Fibroblast of lung (primary cell): ENCODE measurements at regions not wholly inside any gene's neighbourhood (a gene's known extent, or its start where the extent isn't known, plus 50 kb on each side); places are given as distances from the start of the nearest gene placed in this dataset.

Experiments
- DNase-seq, 2 donors: peaks; one replicate each; pipeline versions ENCODE4 v3.0.0 to v3.0.0-alpha.2; 2010; ENCODE audit warnings: low read depth in 2 of 2
- H2AFZ ChIP-seq: 2 replicates; pipeline ENCODE4 v1.5.1; 2012; ENCODE audit warnings: low read length, control low read depth, inconsistent platforms
- H3K27ac ChIP-seq: 2 replicates; pipeline ENCODE4 v1.5.1; 2011; ENCODE audit warnings: low read length, control low read depth; ENCODE audit not compliant: insufficient read depth
- H3K27me3 ChIP-seq: 2 replicates; pipeline ENCODE4 v1.5.1; 2011; ENCODE audit warnings: mild to moderate bottlenecking, low read length; ENCODE audit not compliant: control insufficient read depth, insufficient read depth
- H3K36me3 ChIP-seq: 2 replicates; pipeline ENCODE4 v1.5.1; 2011; ENCODE audit warnings: low read length; ENCODE audit not compliant: control insufficient read depth, insufficient read depth
- H3K4me1 ChIP-seq: 2 replicates; pipeline ENCODE4 v1.5.1; 2011; ENCODE audit warnings: low read length; ENCODE audit not compliant: control insufficient read depth, insufficient read depth; ENCODE audit errors: extremely low read depth
- H3K4me2 ChIP-seq: 2 replicates; pipeline ENCODE4 v1.5.1; 2011; ENCODE audit warnings: low read length, control low read depth; ENCODE audit not compliant: insufficient read depth; ENCODE audit errors: extremely low read depth
- H3K4me3 ChIP-seq, 4 experiments: fragments of 200-600 bp in 1 of 4; sonication (generic) in 1 of 4; replicated peaks in 1 of 4; 2 replicates each; pipeline ENCODE4 v1.5.1; 2011 to 2016; ENCODE audit warnings: low read length in 4 of 4, low read depth in 3 of 4, mild to moderate bottlenecking in 3 of 4, control low read depth in 2 of 4, inconsistent platforms in 1 of 4, mixed read lengths in 1 of 4; ENCODE audit not compliant: insufficient read depth in 1 of 4; ENCODE audit errors: control extremely low read depth in 1 of 4
- H3K79me2 ChIP-seq: 2 replicates; pipeline ENCODE4 v1.5.1; 2012; ENCODE audit warnings: mild to moderate bottlenecking, low read length, inconsistent platforms; ENCODE audit not compliant: control insufficient read depth, insufficient read depth
- H3K9ac ChIP-seq: 2 replicates; pipeline ENCODE4 v1.5.1; 2011; ENCODE audit warnings: mild to moderate bottlenecking, low read length, control low read depth; ENCODE audit not compliant: insufficient read depth
- H3K9me3 ChIP-seq: 2 replicates; pipeline ENCODE4 v1.5.1; 2012; ENCODE audit warnings: low read depth, low read length; ENCODE audit not compliant: control insufficient read depth, insufficient read depth
- H4K20me1 ChIP-seq: 2 replicates; pipeline ENCODE4 v1.5.1; 2011; ENCODE audit warnings: low read length; ENCODE audit not compliant: control insufficient read depth, insufficient read depth; ENCODE audit errors: extremely low read depth
- EZH2 ChIP-seq: IDR thresholded peaks from 2 replicates; pipeline ENCODE4 v1.5.1; 2012; ENCODE audit warnings: low read length, control low read depth, mild to moderate bottlenecking; ENCODE audit errors: missing control alignments
- TF ChIP-seq, protein P1 (sequence below), 2 donors: IDR thresholded peaks in 1 of 2; conservative IDR thresholded peaks in 1 of 2; 1 replicate in 1 of 2; 2 replicates in 1 of 2; pipeline ENCODE4 v1.5.1; 2011 to 2012; ENCODE audit warnings: low read length in 2 of 2, control low read depth in 1 of 2, inconsistent platforms in 1 of 2, low read depth in 1 of 2, mild to moderate bottlenecking in 1 of 2

DNA sequence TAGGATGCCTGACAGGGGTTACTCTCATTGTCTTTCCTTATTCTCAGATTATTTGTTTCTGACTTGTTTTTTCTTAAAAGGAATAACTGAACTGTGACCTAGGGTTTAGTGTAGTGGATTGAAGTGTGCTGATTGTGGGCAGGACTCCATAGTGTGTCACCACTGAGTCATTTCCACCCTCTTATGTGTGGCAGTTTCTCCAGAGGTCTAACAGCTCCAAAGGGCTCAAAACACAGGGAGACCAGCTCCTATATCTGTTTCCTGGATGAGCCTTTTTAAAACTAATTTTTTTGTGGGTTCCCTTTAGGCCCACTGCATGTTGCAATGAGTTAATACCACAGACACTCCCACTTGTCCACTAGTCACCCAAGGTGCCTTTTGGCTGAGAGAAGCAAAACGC, 951.1 kb upstream of the ADGRB3 start:
- no peak overlapping the region for H2AFZ ChIP-seq
- H3K9ac ChIP-seq: no peak overlapping the region
- no peaks in the 10 kb centered on the region for H4K20me1 ChIP-seq
- no peaks in the 10 kb centered on the region for H3K9me3 ChIP-seq
- TF ChIP-seq, protein P1, sequence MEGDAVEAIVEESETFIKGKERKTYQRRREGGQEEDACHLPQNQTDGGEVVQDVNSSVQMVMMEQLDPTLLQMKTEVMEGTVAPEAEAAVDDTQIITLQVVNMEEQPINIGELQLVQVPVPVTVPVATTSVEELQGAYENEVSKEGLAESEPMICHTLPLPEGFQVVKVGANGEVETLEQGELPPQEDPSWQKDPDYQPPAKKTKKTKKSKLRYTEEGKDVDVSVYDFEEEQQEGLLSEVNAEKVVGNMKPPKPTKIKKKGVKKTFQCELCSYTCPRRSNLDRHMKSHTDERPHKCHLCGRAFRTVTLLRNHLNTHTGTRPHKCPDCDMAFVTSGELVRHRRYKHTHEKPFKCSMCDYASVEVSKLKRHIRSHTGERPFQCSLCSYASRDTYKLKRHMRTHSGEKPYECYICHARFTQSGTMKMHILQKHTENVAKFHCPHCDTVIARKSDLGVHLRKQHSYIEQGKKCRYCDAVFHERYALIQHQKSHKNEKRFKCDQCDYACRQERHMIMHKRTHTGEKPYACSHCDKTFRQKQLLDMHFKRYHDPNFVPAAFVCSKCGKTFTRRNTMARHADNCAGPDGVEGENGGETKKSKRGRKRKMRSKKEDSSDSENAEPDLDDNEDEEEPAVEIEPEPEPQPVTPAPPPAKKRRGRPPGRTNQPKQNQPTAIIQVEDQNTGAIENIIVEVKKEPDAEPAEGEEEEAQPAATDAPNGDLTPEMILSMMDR (conservative IDR thresholded peaks at IDR 0.05 in 1 of 2, IDR thresholded peaks at IDR 0.05 in 1 of 2; ENCODE audit: low read depth in 1 of 2, low read length in 2 of 2): no peak
- no peak for TF ChIP-seq EZH2
- H3K27me3 ChIP-seq: no peaks in the 10 kb centered on the region
- no peak overlapping the region for H3K4me3 ChIP-seq
- H3K4me2 ChIP-seq: no peak overlapping the region
- no peaks in the 10 kb centered on the region for H3K36me3 ChIP-seq
- no peaks in the 10 kb centered on the region for H3K4me1 ChIP-seq
- H3K27ac ChIP-seq: no peak overlapping the region
- no peaks in the 10 kb centered on the region for H3K79me2 ChIP-seq
- DNase-seq: peak; percentile 73 to 78

DNA sequence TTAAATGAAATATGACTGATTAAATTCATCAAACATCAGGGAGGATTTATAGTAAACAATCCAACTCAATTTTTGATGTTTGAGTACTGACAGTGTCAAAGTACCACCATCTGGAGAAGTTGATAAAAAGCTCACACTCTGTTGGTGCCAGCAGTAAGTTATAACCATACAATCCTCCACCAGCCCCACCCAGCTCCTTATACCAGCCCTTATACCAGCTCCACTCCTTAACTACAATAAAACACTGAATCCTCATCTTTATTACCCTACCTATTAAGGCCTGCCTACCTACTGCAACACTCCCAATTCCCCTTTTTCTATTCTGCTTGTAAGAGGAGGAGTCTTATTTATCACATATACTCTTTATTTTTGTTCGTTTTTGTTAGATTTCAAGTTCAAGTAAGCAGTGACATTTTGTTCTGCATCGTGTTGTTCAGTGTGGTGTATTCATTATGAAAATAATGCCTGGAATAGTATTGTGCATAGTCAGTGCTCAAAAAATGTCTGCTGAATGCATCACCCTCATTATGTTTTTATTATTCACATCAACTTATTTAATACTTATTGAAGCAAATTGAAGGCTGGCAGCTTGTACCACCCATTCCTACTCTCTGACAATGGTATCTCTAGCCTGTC, 954.7 kb upstream of the ADGRB3 start:
- Histone ChIP-seq H3K4me2 (no peak overlapping the region), H3K9ac (no peak overlapping the region), H3K36me3 (no peaks in the 10 kb centered on the region), H2AFZ (no peak overlapping the region), H3K9me3 (no peaks in the 10 kb centered on the region), H3K4me3 (no peak overlapping the region), H4K20me1 (no peaks in the 10 kb centered on the region), H3K79me2 (no peaks in the 10 kb centered on the region), H3K4me1 (no peaks in the 10 kb centered on the region), H3K27me3 (no peaks in the 10 kb centered on the region), H3K27ac (no peak overlapping the region)
- TF ChIP-seq, protein P1 (conservative IDR thresholded peaks at IDR 0.05 in 1 of 2, IDR thresholded peaks at IDR 0.05 in 1 of 2; ENCODE audit: low read depth in 1 of 2, low read length in 2 of 2): no peak
- TF ChIP-seq EZH2: no peak
- peak; percentile 30 to 64 for DNase-seq

DNA sequence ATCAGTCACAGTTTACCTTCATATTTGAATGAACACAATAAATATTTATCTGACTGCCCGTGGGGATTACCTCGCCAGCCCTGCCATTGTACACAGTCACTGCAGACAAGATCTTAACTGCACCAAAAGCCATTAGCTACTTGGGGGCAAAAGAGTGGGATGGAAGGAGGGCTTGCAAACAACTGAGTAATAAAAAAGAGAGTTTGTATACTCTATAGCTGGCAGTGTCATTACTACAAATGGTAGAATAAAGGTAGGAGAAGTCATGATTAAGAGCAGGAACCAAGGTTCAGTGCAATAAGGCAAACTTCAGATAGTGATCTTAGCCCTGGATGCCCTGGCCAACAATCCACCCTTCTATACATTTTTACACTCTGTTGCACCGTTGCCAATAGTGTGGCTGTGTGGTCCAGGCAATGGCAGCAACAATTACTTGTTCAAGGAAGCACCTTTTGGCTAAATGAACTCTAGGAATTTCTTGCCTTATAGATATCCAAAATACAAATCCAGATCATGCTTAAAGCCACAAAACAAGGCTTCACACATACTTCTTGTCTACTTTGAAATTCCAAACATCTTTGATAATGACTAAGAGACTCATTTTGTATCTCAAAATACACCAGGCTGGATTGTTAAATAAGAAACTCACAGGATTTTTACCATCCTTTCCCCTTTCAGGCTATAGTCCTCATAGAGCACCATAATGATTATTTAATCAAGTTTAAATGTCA, 955.4 kb upstream of the ADGRB3 start:
- Histone ChIP-seq H3K9me3 (no peaks in the 10 kb centered on the region), H3K4me2 (no peak overlapping the region), H3K36me3 (no peaks in the 10 kb centered on the region), H2AFZ (no peak overlapping the region), H3K79me2 (no peaks in the 10 kb centered on the region), H3K27me3 (no peaks in the 10 kb centered on the region), H3K4me3 (no peak overlapping the region), H3K27ac (no peak overlapping the region), H4K20me1 (no peaks in the 10 kb centered on the region), H3K4me1 (no peaks in the 10 kb centered on the region), H3K9ac (no peak overlapping the region)
- DNase-seq: peak in 1 of 2 donors; percentile 74
- TF ChIP-seq, protein P1 (conservative IDR thresholded peaks at IDR 0.05 in 1 of 2, IDR thresholded peaks at IDR 0.05 in 1 of 2; ENCODE audit: low read depth in 1 of 2, low read length in 2 of 2): no peak
- no peak for TF ChIP-seq EZH2
